GM23248 (cell line): ENCODE measurements at regions not wholly inside any gene's neighbourhood (a gene's known extent, or its start where the extent isn't known, plus 50 kb on each side); places are given as distances from the start of the nearest gene placed in this dataset.

Source experiments
- DNase-seq: peaks from one replicate; pipeline ENCODE4 v3.0.0-alpha.2; 2015
- H2AFZ ChIP-seq: fragments of 200-600 bp; sonication (generic); 2 replicates; pipeline ENCODE4 v1.6.1; 2016; ENCODE audit warnings: antibody characterized with exemption
- H3F3A ChIP-seq: fragments of 200-600 bp; sonication (generic); 2 replicates; pipeline ENCODE4 v1.6.1; 2016; ENCODE audit warnings: mild to moderate bottlenecking, antibody characterized with exemption, mixed run types; ENCODE audit not compliant: insufficient read depth
- H3K27ac ChIP-seq: fragments of 200-600 bp; sonication (generic); 2 replicates; pipeline ENCODE4 v1.5.1; 2016; ENCODE audit warnings: mild to moderate bottlenecking
- H3K27me3 ChIP-seq: fragments of 200-600 bp; sonication (generic); replicated peaks from 2 replicates; pipeline ENCODE4 v1.6.1; 2016; ENCODE audit warnings: mild to moderate bottlenecking; ENCODE audit not compliant: insufficient read depth
- H3K36me3 ChIP-seq: fragments of 200-600 bp; sonication (generic); 2 replicates; pipeline ENCODE4 v1.6.1; 2016; ENCODE audit warnings: low read depth, mild to moderate bottlenecking
- H3K4me1 ChIP-seq: fragments of 200-600 bp; sonication (generic); 2 replicates; pipeline ENCODE4 v1.6.1; 2016; ENCODE audit warnings: mild to moderate bottlenecking; ENCODE audit not compliant: insufficient read depth
- H3K4me2 ChIP-seq: fragments of 200-600 bp; sonication (generic); one replicate; pipeline ENCODE4 v1.6.1; 2016; ENCODE audit warnings: mild to moderate bottlenecking; ENCODE audit not compliant: unreplicated experiment
- H3K4me3 ChIP-seq: fragments of 200-600 bp; sonication (generic); 2 replicates; pipeline ENCODE4 v1.5.1; 2016; ENCODE audit warnings: mild to moderate bottlenecking
- H3K79me2 ChIP-seq: fragments of 200-600 bp; sonication (generic); 2 replicates; pipeline ENCODE4 v1.6.1; 2016; ENCODE audit warnings: mild to moderate bottlenecking; ENCODE audit not compliant: insufficient read depth
- H3K9ac ChIP-seq: fragments of 200-600 bp; sonication (generic); 2 replicates; pipeline ENCODE4 v1.6.1; 2016; ENCODE audit warnings: mild to moderate bottlenecking
- H3K9me2 ChIP-seq: fragments of 200-600 bp; sonication (generic); 2 replicates; pipeline ENCODE4 v1.6.1; 2016; ENCODE audit warnings: mixed run types, mild to moderate bottlenecking, moderate library complexity; ENCODE audit not compliant: insufficient read depth
- H3K9me3 ChIP-seq: fragments of 200-600 bp; sonication (generic); one replicate; pipeline ENCODE4 v1.6.1; 2017; ENCODE audit warnings: low read depth
- H4K20me1 ChIP-seq: fragments of 200-600 bp; sonication (generic); 2 replicates; pipeline ENCODE4 v1.6.0; 2016; ENCODE audit not compliant: insufficient read depth
- EZH2 ChIP-seq: fragments of 200-600 bp; sonication (generic); IDR thresholded peaks from 2 replicates; pipeline ENCODE4 v1.6.1; 2018; ENCODE audit warnings: antibody characterized with exemption, mild to moderate bottlenecking; ENCODE audit not compliant: insufficient read depth, poor library complexity, severe bottlenecking
- EZH2phosphoT487 ChIP-seq: fragments of 200-600 bp; sonication (generic); IDR thresholded peaks from 2 replicates; pipeline ENCODE4 v1.6.1; 2018; ENCODE audit warnings: antibody characterized with exemption, moderate library complexity, mild to moderate bottlenecking, low read depth; ENCODE audit not compliant: insufficient read depth
- WGBS, 2 experiments: methylation state at CpG; one replicate each; pipeline ENCODE4 v1.1.6; 2015 to 2017; ENCODE audit warnings: low lambda C conversion rate in 2 of 2, low coverage in 1 of 2; ENCODE audit errors: missing lambda C conversion rate in 2 of 2; 5-methylcytosine and 5-hydroxymethylcytosine counted together
- in situ Hi-C: fragments of 300-500 bp; cut with MboI; formaldehyde crosslinking; loops from 2 replicates; pipeline ENCODE4 v1.15.0; 2020

DNA sequence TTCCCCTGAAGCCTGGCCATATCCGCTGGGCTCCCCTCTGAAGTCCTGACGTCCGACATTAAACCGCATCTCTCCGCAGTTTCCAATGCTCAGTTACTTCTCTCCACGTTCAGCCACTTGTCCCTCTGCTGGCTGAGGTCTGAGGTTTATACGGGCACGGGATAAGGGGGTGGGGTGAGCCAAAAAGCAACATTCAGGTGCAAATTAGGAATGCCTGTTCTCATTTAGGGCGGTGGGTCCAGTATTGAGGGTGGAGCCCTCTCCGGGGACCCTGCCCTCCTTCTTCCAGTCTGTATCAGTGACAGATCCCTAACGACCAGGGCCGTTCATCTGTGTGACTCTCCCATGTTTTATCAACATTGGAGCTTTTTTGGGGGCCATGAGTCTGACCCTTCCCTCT lies 1454.4 kb downstream of the HACE1 start:
- Histone ChIP-seq H3K27ac (no peak overlapping the region), H3K4me2 (no peak overlapping the region), H2AFZ (no peak overlapping the region), H3K4me1 (no peaks in the 10 kb centered on the region), H3K9me2 (no peaks in the 10 kb centered on the region), H3K9ac (no peak overlapping the region), H3K4me3 (no peak overlapping the region), H3K9me3 (no peaks in the 10 kb centered on the region), H3F3A (no peaks in the 10 kb centered on the region), H4K20me1 (no peaks in the 10 kb centered on the region), H3K27me3 (no peaks in the 10 kb centered on the region), H3K36me3 (no peaks in the 10 kb centered on the region), H3K79me2 (no peaks in the 10 kb centered on the region)
- TF ChIP-seq EZH2phosphoT487, result no peak
- TF ChIP-seq EZH2, result no peak
- in situ Hi-C loops, result no loop called here
- 39 to 40% methylated on average over 12 of the region's 12 CpGs for WGBS, 2 experiments
- DNase-seq, result no peak

- 65 to 77% methylated on average over 8 of the region's 8 CpGs for WGBS, 2 experiments
- no peaks in the 10 kb centered on the region for H3K4me1 ChIP-seq
- H3K27ac ChIP-seq, result no peak overlapping the region
- no peak overlapping the region for H2AFZ ChIP-seq
- H3K4me3 ChIP-seq, result no peak overlapping the region
- TF ChIP-seq EZH2phosphoT487 (no peak), EZH2 (no peak)
- DNase-seq, result no peak
- H4K20me1 ChIP-seq, result no peaks in the 10 kb centered on the region
- no peaks in the 10 kb centered on the region for H3K36me3 ChIP-seq
- no peaks in the 10 kb centered on the region for H3K9me3 ChIP-seq
- H3K79me2 ChIP-seq, result no peaks in the 10 kb centered on the region
- H3K9ac ChIP-seq, result no peak overlapping the region
- H3F3A ChIP-seq, result no peaks in the 10 kb centered on the region
- no peak overlapping the region for H3K4me2 ChIP-seq
- in situ Hi-C loops, result no loop called here
- no peaks in the 10 kb centered on the region for H3K9me2 ChIP-seq
- no peaks in the 10 kb centered on the region for H3K27me3 ChIP-seq
These were observed 1454.9 kb downstream of the HACE1 start for GRCh38 chr6:103404799-103405198.

GRCh38 chr6:103396768-103397167 lies 1463.0 kb downstream of the HACE1 start:
- Histone ChIP-seq H3K4me2 (no peak overlapping the region), H3K4me1 (no peaks in the 10 kb centered on the region), H3K27ac (no peak overlapping the region), H3K9ac (no peak overlapping the region), H3K36me3 (no peaks in the 10 kb centered on the region), H2AFZ (no peak overlapping the region), H3F3A (no peaks in the 10 kb centered on the region), H3K9me2 (no peaks in the 10 kb centered on the region), H3K79me2 (no peaks in the 10 kb centered on the region), H4K20me1 (no peaks in the 10 kb centered on the region), H3K9me3 (no peaks in the 10 kb centered on the region), H3K4me3 (no peak overlapping the region), H3K27me3 (no peaks in the 10 kb centered on the region)
- in situ Hi-C loops, result no loop called here
- DNase-seq, result no peak
- TF ChIP-seq EZH2phosphoT487, result no peak
- 16 to 26% methylated on average over 2 of the region's 2 CpGs for WGBS, 2 experiments

DNA sequence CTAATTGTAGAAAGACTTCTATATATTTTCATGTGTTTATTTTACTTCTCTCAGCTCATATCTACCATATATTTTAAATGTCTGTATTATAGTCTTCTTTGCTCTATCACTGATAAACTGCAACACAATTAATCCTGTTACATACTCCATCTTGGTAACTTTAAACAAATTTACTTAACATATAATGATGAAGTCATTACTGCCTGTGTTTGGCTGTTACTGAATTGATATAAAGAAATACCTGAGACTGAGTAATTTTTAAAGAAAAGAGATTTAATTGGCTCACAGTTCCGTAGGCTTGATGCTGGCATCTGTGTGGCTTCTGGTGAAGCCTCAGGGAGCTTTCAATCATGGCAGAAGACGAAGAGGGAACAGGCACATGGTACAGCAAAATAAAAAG lies 1480.4 kb downstream of the HACE1 start:
- Histone ChIP-seq H4K20me1 (no peaks in the 10 kb centered on the region), H3K27ac (no peak overlapping the region), H3K4me2 (no peak overlapping the region), H3K36me3 (no peaks in the 10 kb centered on the region), H2AFZ (no peak overlapping the region), H3K9me2 (no peaks in the 10 kb centered on the region), H3K27me3 (no peaks in the 10 kb centered on the region), H3K4me1 (no peaks in the 10 kb centered on the region), H3K9ac (no peak overlapping the region), H3K79me2 (no peaks in the 10 kb centered on the region), H3K9me3 (no peaks in the 10 kb centered on the region), H3F3A (no peaks in the 10 kb centered on the region), H3K4me3 (no peak overlapping the region)
- no peak for DNase-seq
- WGBS, 2 experiments, result 4% methylated on average over 2 of the region's 2 CpGs
- TF ChIP-seq EZH2, result no peak
- no peak for TF ChIP-seq EZH2phosphoT487
- in situ Hi-C loops, result no loop called here

- Histone ChIP-seq H3K9me2 (no peaks in the 10 kb centered on the region), H4K20me1 (no peaks in the 10 kb centered on the region), H3K27me3 (no peaks in the 10 kb centered on the region), H3K27ac (no peak overlapping the region), H3F3A (no peaks in the 10 kb centered on the region), H2AFZ (no peak overlapping the region), H3K79me2 (no peaks in the 10 kb centered on the region), H3K4me3 (no peak overlapping the region), H3K9ac (no peak overlapping the region), H3K4me1 (no peaks in the 10 kb centered on the region), H3K36me3 (no peaks in the 10 kb centered on the region), H3K9me3 (no peaks in the 10 kb centered on the region), H3K4me2 (no peak overlapping the region)
- no peak for TF ChIP-seq EZH2
- no peak for TF ChIP-seq EZH2phosphoT487
- no peak for DNase-seq
- in situ Hi-C loops, result no loop called here
These were observed 1492.5 kb downstream of the HACE1 start for GRCh38 chr6:103367212-103367611.
